ENCODE measurements at regions not wholly inside any gene's neighbourhood (a gene's known extent, or its start where the extent isn't known, plus 50 kb on each side); places are given as distances from the start of the nearest gene placed in this dataset.
"Not testable (repeated sequence)": the region's sequence is repeated elsewhere in the genome, so short reads cannot be mapped to it uniquely, and the experiment has no call there.

- DNase-seq (ENCODE audit: low read depth in 2 of 2): no peak
Observed at GRCh38 chr5:138647794-138648410, 72.7 kb upstream of the HSPA9 start.

GRCh38 chr5:138647261-138647788 is 72.1 kb upstream of the HSPA9 start:
- no peak for DNase-seq (ENCODE audit: low read depth in 2 of 2)

- DNase-seq (ENCODE audit: low read depth in 2 of 2): no peak
Observed at GRCh38 chr5:138646671-138647070, 71.5 kb upstream of the HSPA9 start.

- DNase-seq (ENCODE audit: low read depth in 2 of 2): no peak
Observed at GRCh38 chr5:138645778-138646575, 70.8 kb upstream of the HSPA9 start.

- no peak for DNase-seq (ENCODE audit: low read depth in 2 of 2)
Observed at GRCh38 chr5:138643040-138643791, 68.0 kb upstream of the HSPA9 start.

GRCh38 chr5:138641547-138642298 is 66.5 kb upstream of the HSPA9 start:
- peak in 1 of 2 experiments; percentile 29 for DNase-seq (ENCODE audit: low read depth in 2 of 2)

GRCh38 chr5:138640646-138641254 is 65.5 kb upstream of the HSPA9 start:
- DNase-seq (ENCODE audit: low read depth in 2 of 2): no peak

- DNase-seq (ENCODE audit: low read depth in 2 of 2): no peak
Observed at GRCh38 chr5:138640138-138640537, 64.9 kb upstream of the HSPA9 start.

- DNase-seq (ENCODE audit: low read depth in 2 of 2): no peak
Observed at GRCh38 chr5:138639326-138639725, 64.1 kb upstream of the HSPA9 start.

GRCh38 chr5:138637256-138637655 is 62.1 kb upstream of the HSPA9 start:
- no peak for DNase-seq (ENCODE audit: low read depth in 2 of 2)

GRCh38 chr5:138636398-138636944 is 61.3 kb upstream of the HSPA9 start:
- DNase-seq (ENCODE audit: low read depth in 2 of 2): no peak

- DNase-seq (ENCODE audit: low read depth in 2 of 2): no peak
Observed at GRCh38 chr5:138635708-138636107, 60.5 kb upstream of the HSPA9 start.

- DNase-seq (ENCODE audit: low read depth in 2 of 2): peak in 1 of 2 experiments; percentile 15
Observed at GRCh38 chr5:138635265-138635664, 60.1 kb upstream of the HSPA9 start.

- DNase-seq (ENCODE audit: low read depth in 2 of 2): not testable (repeated sequence)
Observed at GRCh38 chr5:138634804-138635203, 59.6 kb upstream of the HSPA9 start.

GRCh38 chr5:138632900-138633489 is 57.8 kb upstream of the HSPA9 start:
- peak; percentile 55 to 57 for DNase-seq (ENCODE audit: low read depth in 2 of 2)

GRCh38 chr5:138631096-138631928 is 56.1 kb upstream of the HSPA9 start:
- DNase-seq (ENCODE audit: low read depth in 2 of 2): no peak

- no peak for DNase-seq (ENCODE audit: low read depth in 2 of 2)
Observed at GRCh38 chr5:138629392-138629791, 54.2 kb upstream of the HSPA9 start.

- DNase-seq (ENCODE audit: low read depth in 2 of 2): no peak
Observed at GRCh38 chr5:138626333-138626944, 51.2 kb upstream of the HSPA9 start.

- no peak for DNase-seq (ENCODE audit: low read depth in 2 of 2)
Observed at GRCh38 chr5:138625134-138625533, 49.9 kb upstream of the HSPA9 start.

All from fibroblast of skin of left biceps (primary cell).